ENCODE measurements at regions not wholly inside any gene's neighbourhood (a gene's known extent, or its start where the extent isn't known, plus 50 kb on each side); places are given as distances from the start of the nearest gene placed in this dataset.

GRCh38 chr4:110878956-110879355, 256.1 kb upstream of the PITX2 start:
- Histone ChIP-seq H3K9me3 (no peaks in the 10 kb centered on the region), H3K27me3 (no peaks in the 10 kb centered on the region), H3K36me3 (no peaks in the 10 kb centered on the region), H3K4me1 (no peaks in the 10 kb centered on the region), H3K27ac (no peak overlapping the region), H3K4me3 (no peak overlapping the region)
- intact Hi-C loops (cut with DNase I) = no loop called here
- DNase-seq (no peak), ATAC-seq (no peak)
- 69% methylated on average over 3 of the region's 3 CpGs for WGBS (ENCODE audit: insufficient coverage, low coverage, low lambda C conversion rate, missing lambda C conversion rate)
- TF ChIP-seq, protein P1, sequence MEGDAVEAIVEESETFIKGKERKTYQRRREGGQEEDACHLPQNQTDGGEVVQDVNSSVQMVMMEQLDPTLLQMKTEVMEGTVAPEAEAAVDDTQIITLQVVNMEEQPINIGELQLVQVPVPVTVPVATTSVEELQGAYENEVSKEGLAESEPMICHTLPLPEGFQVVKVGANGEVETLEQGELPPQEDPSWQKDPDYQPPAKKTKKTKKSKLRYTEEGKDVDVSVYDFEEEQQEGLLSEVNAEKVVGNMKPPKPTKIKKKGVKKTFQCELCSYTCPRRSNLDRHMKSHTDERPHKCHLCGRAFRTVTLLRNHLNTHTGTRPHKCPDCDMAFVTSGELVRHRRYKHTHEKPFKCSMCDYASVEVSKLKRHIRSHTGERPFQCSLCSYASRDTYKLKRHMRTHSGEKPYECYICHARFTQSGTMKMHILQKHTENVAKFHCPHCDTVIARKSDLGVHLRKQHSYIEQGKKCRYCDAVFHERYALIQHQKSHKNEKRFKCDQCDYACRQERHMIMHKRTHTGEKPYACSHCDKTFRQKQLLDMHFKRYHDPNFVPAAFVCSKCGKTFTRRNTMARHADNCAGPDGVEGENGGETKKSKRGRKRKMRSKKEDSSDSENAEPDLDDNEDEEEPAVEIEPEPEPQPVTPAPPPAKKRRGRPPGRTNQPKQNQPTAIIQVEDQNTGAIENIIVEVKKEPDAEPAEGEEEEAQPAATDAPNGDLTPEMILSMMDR (IDR thresholded peaks at IDR 0.05) = no peak
- TF ChIP-seq POLR2A (IDR thresholded peaks at IDR 0.05) = no peak

GRCh38 chr4:110886270-110886669, 263.4 kb upstream of the PITX2 start:
- H3K9me3 ChIP-seq = no peaks in the 10 kb centered on the region
- ATAC-seq (no peak), DNase-seq (no peak)
- intact Hi-C loops (cut with DNase I) = no loop called here
- no peaks in the 10 kb centered on the region for H3K27me3 ChIP-seq
- no peaks in the 10 kb centered on the region for H3K4me1 ChIP-seq
- no peaks in the 10 kb centered on the region for H3K36me3 ChIP-seq
- no peak for TF ChIP-seq POLR2A (IDR thresholded peaks at IDR 0.05)
- TF ChIP-seq, protein P1 (IDR thresholded peaks at IDR 0.05) = no peak
- H3K27ac ChIP-seq = no peak overlapping the region
- 58% methylated on average over 6 of the region's 6 CpGs for WGBS (ENCODE audit: insufficient coverage, low coverage, low lambda C conversion rate, missing lambda C conversion rate)
- H3K4me3 ChIP-seq = no peak overlapping the region

GRCh38 chr4:110886856-110887255, 264.0 kb upstream of the PITX2 start:
- intact Hi-C loops (cut with DNase I) = no loop called here
- no peak for ATAC-seq
- 83% methylated on average over 8 of the region's 8 CpGs for whole genome bisulfite sequencing (ENCODE audit: insufficient coverage, low coverage, low lambda C conversion rate, missing lambda C conversion rate)
- Histone ChIP-seq H3K4me1 (no peaks in the 10 kb centered on the region), H3K36me3 (no peaks in the 10 kb centered on the region), H3K9me3 (no peaks in the 10 kb centered on the region), H3K4me3 (no peak overlapping the region), H3K27ac (no peak overlapping the region), H3K27me3 (no peaks in the 10 kb centered on the region)
- no peak for TF ChIP-seq POLR2A (IDR thresholded peaks at IDR 0.05)
- TF ChIP-seq, protein P1 (IDR thresholded peaks at IDR 0.05) = no peak
- no peak for DNase-seq

DNA sequence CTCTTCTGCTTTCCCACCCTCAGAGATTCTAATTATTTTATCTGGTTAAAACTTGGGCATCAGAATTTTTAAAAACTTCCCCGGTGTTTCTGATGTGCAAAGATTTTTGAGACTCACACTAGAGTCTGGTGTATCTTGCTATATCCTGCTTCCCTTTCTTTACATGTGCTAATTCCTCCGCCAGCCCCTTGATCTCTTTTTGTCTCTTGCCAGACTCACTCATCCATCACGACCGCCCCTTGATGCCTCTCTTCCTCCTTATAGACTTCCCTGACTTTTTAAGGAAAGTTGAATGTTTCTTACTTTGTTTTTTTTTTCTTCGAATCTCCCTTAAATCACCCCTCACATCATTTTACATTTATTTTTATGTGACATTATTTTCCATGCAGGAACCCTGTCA, 274.9 kb upstream of the PITX2 start:
- TF ChIP-seq, protein P1 (IDR thresholded peaks at IDR 0.05) = no peak
- TF ChIP-seq POLR2A (IDR thresholded peaks at IDR 0.05) = no peak
- no peak for ATAC-seq
- Histone ChIP-seq H3K4me3 (no peak overlapping the region), H3K9me3 (no peaks in the 10 kb centered on the region), H3K4me1 (no peaks in the 10 kb centered on the region), H3K36me3 (no peaks in the 10 kb centered on the region), H3K27me3 (no peaks in the 10 kb centered on the region), H3K27ac (no peak overlapping the region)
- no peak for DNase-seq
- 32% methylated on average over 5 of the region's 5 CpGs for WGBS (ENCODE audit: insufficient coverage, low coverage, low lambda C conversion rate, missing lambda C conversion rate)
- intact Hi-C loops (cut with DNase I) = no loop called here

GRCh38 chr4:110898290-110898689, 275.4 kb upstream of the PITX2 start:
- DNase-seq = no peak
- no peak for TF ChIP-seq POLR2A (IDR thresholded peaks at IDR 0.05)
- TF ChIP-seq, protein P1 (IDR thresholded peaks at IDR 0.05) = no peak
- Histone ChIP-seq H3K4me3 (no peak overlapping the region), H3K9me3 (no peaks in the 10 kb centered on the region), H3K27me3 (no peaks in the 10 kb centered on the region), H3K4me1 (no peaks in the 10 kb centered on the region), H3K36me3 (no peaks in the 10 kb centered on the region), H3K27ac (no peak overlapping the region)
- ATAC-seq = no peak
- intact Hi-C loops (cut with DNase I) = no loop called here
- 40% methylated on average over 1 of the region's 1 CpG for WGBS (ENCODE audit: insufficient coverage, low coverage, low lambda C conversion rate, missing lambda C conversion rate)

Measured in right lobe of liver (tissue), 6 donors.